GM12865 (cell line): ENCODE measurements at regions not wholly inside any gene's neighbourhood (a gene's known extent, or its start where the extent isn't known, plus 50 kb on each side); places are given as distances from the start of the nearest gene placed in this dataset.

Source experiments
- DNase-seq: peaks from one replicate; pipeline ENCODE4 v3.0.0; 2010; ENCODE audit warnings: low read depth
- H3K4me3 ChIP-seq: 2 replicates; pipeline ENCODE4 v1.5.1; 2011; ENCODE audit warnings: mild to moderate bottlenecking, low read depth, low read length, control low read depth
- TF ChIP-seq, protein P1 (sequence below): IDR thresholded peaks from 2 replicates; pipeline ENCODE4 v1.5.1; 2011; ENCODE audit warnings: low read length, control low read depth, low read depth, inconsistent platforms; ENCODE audit not compliant: insufficient read depth; ENCODE audit errors: missing control alignments

GRCh38 chr2:8542381-8543059, 139.3 kb upstream of the ID2 start:
- no peak for DNase-seq

GRCh38 chr2:8543060-8543382, 138.8 kb upstream of the ID2 start:
- DNase-seq, result no peak
- H3K4me3 ChIP-seq, result peak overlapping the region; percentile 38
- TF ChIP-seq, protein P1, sequence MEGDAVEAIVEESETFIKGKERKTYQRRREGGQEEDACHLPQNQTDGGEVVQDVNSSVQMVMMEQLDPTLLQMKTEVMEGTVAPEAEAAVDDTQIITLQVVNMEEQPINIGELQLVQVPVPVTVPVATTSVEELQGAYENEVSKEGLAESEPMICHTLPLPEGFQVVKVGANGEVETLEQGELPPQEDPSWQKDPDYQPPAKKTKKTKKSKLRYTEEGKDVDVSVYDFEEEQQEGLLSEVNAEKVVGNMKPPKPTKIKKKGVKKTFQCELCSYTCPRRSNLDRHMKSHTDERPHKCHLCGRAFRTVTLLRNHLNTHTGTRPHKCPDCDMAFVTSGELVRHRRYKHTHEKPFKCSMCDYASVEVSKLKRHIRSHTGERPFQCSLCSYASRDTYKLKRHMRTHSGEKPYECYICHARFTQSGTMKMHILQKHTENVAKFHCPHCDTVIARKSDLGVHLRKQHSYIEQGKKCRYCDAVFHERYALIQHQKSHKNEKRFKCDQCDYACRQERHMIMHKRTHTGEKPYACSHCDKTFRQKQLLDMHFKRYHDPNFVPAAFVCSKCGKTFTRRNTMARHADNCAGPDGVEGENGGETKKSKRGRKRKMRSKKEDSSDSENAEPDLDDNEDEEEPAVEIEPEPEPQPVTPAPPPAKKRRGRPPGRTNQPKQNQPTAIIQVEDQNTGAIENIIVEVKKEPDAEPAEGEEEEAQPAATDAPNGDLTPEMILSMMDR, result no peak

More at GRCh38 chr2:8542381-8543059, 139.3 kb upstream of the ID2 start:
- TF ChIP-seq, protein P1, result no peak
- peak overlapping the region; percentile 38 for H3K4me3 ChIP-seq

- TF ChIP-seq, protein P1, result no peak
- peak overlapping the region; percentile 38 for H3K4me3 ChIP-seq
- peak; percentile 96 for DNase-seq
These were observed 138.3 kb upstream of the ID2 start for GRCh38 chr2:8543383-8544170.

DNA sequence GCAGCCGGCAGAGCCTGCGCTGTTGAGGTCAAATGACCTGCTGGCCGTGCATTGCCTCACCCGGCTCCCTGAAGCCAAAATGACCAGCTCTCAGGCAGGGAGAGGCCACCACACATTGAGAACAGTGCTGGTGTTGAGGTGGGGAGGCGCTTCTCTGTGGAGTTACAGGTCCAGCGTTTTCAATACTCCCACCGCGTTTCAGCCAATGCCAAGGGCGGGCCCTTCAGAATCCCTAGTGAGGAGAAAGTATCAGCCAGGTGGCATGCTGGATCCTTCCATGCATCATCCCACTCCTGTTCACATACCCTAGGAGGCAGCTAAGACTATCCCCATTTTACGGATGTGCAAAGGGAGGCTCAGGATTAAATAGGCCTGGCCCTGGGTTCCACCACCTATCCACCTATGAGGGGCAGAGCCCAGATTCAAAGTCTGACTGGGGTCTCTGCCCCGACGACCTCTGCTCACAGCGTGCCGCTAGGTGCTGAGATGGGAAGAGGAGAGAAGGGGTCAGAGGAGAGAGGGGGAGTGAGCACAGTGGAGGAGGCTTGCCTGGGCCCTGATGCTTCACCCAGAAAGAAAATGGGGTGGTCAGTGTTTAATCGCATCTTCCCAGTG, 137.6 kb upstream of the ID2 start:
- peak overlapping the region; percentile 38 for H3K4me3 ChIP-seq
- TF ChIP-seq, protein P1, result no peak
- DNase-seq, result no peak

- no peak overlapping the region for H3K4me3 ChIP-seq
- TF ChIP-seq, protein P1, result peak; percentile 37
- peak; percentile 88 for DNase-seq
These were observed 136.8 kb upstream of the ID2 start for GRCh38 chr2:8544786-8545694.

DNA sequence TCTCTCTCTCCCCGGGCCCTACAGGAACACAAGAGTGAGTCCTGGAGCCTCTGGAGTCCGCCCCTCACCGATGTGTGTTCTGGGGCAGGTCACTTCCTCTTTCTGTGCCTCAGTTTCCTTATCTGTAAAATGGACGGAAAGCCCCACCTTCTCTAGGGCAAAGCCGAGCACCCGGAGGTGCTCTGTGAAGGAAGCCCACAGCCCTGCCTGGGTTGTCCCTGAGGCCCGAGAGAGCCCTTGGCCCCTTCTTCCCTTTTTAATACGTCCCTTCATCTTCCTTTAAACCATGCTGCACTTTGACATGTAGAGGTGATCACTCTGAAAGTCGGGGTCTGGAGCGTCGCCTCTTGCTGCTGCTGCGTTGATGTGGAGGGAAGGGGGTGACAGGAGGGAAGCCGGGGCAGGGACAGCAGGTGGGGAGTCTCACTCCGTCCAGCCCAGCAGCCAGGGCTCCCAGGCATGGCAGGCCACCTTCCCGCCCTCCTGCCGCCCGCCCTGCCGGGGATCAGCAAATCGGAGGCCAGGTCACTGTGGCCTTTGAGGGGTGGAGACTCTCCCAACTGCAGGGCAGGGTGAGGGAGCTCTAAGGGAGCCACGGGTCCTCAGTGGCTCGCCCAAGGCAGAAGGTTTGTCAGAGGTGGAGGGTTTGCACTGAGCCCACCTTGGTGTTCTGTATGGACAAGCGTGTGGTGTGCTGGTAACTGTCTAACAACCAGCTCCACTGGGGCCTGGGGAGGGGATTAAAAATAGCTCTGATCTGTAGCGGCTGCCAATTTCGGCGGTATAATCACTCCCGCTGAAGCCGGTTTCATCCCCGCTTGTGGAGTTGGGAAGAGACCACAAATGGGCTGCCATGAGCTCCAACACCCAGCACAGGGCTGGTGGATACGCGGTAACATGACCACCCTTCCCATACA, 135.9 kb upstream of the ID2 start:
- no peak for DNase-seq
- no peak overlapping the region for H3K4me3 ChIP-seq
- TF ChIP-seq, protein P1, result no peak
